DOHH2 (cell line): ENCODE measurements at regions not wholly inside any gene's neighbourhood (a gene's known extent, or its start where the extent isn't known, plus 50 kb on each side); places are given as distances from the start of the nearest gene placed in this dataset.

ENCODE experiments used
- H3F3A ChIP-seq: fragments of 200-600 bp; sonication (generic), shearing (Covaris generic); 2 replicates; pipeline ENCODE4 v1.6.0; 2016; ENCODE audit warnings: antibody characterized with exemption, mild to moderate bottlenecking; ENCODE audit not compliant: control insufficient read depth, insufficient read depth
- H3K27ac ChIP-seq: fragments of 200-600 bp; sonication (generic); 2 replicates; pipeline ENCODE4 v1.5.1; 2014; ENCODE audit warnings: low read depth, mild to moderate bottlenecking, low read length, moderate library complexity
- H3K27me3 ChIP-seq: fragments of 200-600 bp; sonication (generic); 2 replicates; pipeline ENCODE4 v1.6.1; 2014; ENCODE audit warnings: mild to moderate bottlenecking, low read length, mixed read lengths; ENCODE audit not compliant: control insufficient read depth
- H3K36me3 ChIP-seq: fragments of 200-600 bp; sonication (generic); 2 replicates; pipeline ENCODE4 v1.6.1; 2014; ENCODE audit warnings: mild to moderate bottlenecking, low read length, moderate library complexity, mixed read lengths; ENCODE audit not compliant: control insufficient read depth
- H3K4me1 ChIP-seq: fragments of 200-600 bp; sonication (generic); 2 replicates; pipeline ENCODE4 v1.6.1; 2014; ENCODE audit warnings: mild to moderate bottlenecking, low read length, mixed read lengths; ENCODE audit not compliant: control insufficient read depth
- H3K4me2 ChIP-seq: fragments of 200-600 bp; sonication (generic); 2 replicates; pipeline ENCODE4 v1.6.0; 2014; ENCODE audit warnings: mild to moderate bottlenecking, low read length, moderate library complexity
- H3K4me3 ChIP-seq: fragments of 200-600 bp; sonication (generic); 2 replicates; pipeline ENCODE4 v1.5.1; 2014; ENCODE audit warnings: mild to moderate bottlenecking, low read length, mixed read lengths
- H3K79me2 ChIP-seq: fragments of 200-600 bp; sonication (generic); 2 replicates; pipeline ENCODE4 v1.6.1; 2014; ENCODE audit warnings: mild to moderate bottlenecking, low read length, mixed read lengths; ENCODE audit not compliant: control insufficient read depth
- H3K9me2 ChIP-seq: fragments of 200-600 bp; sonication (generic); replicated peaks from 2 replicates; pipeline ENCODE4 v1.6.1; 2014; ENCODE audit warnings: mild to moderate bottlenecking, low read length, mixed read lengths; ENCODE audit not compliant: control insufficient read depth
- H3K9me3 ChIP-seq: fragments of 200-600 bp; sonication (generic); 2 replicates; pipeline ENCODE4 v1.6.1; 2014; ENCODE audit warnings: antibody characterized with exemption, low read length, mixed read lengths; ENCODE audit not compliant: control insufficient read depth, insufficient read depth
- H4K20me1 ChIP-seq: fragments of 200-600 bp; sonication (generic); 2 replicates; pipeline ENCODE4 v1.6.0; 2014; ENCODE audit warnings: low read depth, mild to moderate bottlenecking, antibody characterized with exemption, low read length, moderate library complexity; ENCODE audit not compliant: control insufficient read depth, insufficient read depth
- CTCF ChIP-seq: fragments of 200-600 bp; sonication (generic); IDR thresholded peaks from one replicate; pipeline ENCODE4 v1.5.1; 2014; ENCODE audit warnings: antibody characterized with exemption, mild to moderate bottlenecking, low read depth, low read length; ENCODE audit not compliant: poor library complexity, severe bottlenecking
- EZH2phosphoT487 ChIP-seq: fragments of 200-600 bp; sonication (generic); IDR thresholded peaks from 2 replicates; pipeline ENCODE4 v1.6.1; 2017; ENCODE audit warnings: borderline replicate concordance, mild to moderate bottlenecking, antibody characterized with exemption, low read length, moderate library complexity, mixed read lengths

GRCh38 chr2:160810406-160810805 is 316.8 kb upstream of the RBMS1 start:
- Histone ChIP-seq H3K27ac (no peak overlapping the region), H3K27me3 (no peaks in the 10 kb centered on the region), H3K36me3 (no peaks in the 10 kb centered on the region), H3K79me2 (no peaks in the 10 kb centered on the region), H3K9me2 (no peaks in the 10 kb centered on the region), H3K4me1 (no peaks in the 10 kb centered on the region), H4K20me1 (no peaks in the 10 kb centered on the region), H3F3A (no peaks in the 10 kb centered on the region), H3K4me2 (no peak overlapping the region), H3K4me3 (no peak overlapping the region), H3K9me3 (no peaks in the 10 kb centered on the region)
- TF ChIP-seq EZH2phosphoT487, result no peak
- TF ChIP-seq CTCF, result no peak

GRCh38 chr2:160812830-160813505 is 319.4 kb upstream of the RBMS1 start:
- no peaks in the 10 kb centered on the region for H3K4me1 ChIP-seq
- H3K9me2 ChIP-seq, result no peaks in the 10 kb centered on the region
- H3K4me3 ChIP-seq, result no peak overlapping the region
- H3F3A ChIP-seq, result no peaks in the 10 kb centered on the region
- H3K27ac ChIP-seq, result no peak overlapping the region
- TF ChIP-seq EZH2phosphoT487 (no peak), CTCF (no peak)
- no peaks in the 10 kb centered on the region for H4K20me1 ChIP-seq
- H3K4me2 ChIP-seq, result no peak overlapping the region
- no peaks in the 10 kb centered on the region for H3K27me3 ChIP-seq
- H3K9me3 ChIP-seq, result no peaks in the 10 kb centered on the region
- no peaks in the 10 kb centered on the region for H3K79me2 ChIP-seq
- H3K36me3 ChIP-seq, result no peaks in the 10 kb centered on the region

- no peaks in the 10 kb centered on the region for H3K9me3 ChIP-seq
- H3K4me1 ChIP-seq, result no peaks in the 10 kb centered on the region
- TF ChIP-seq EZH2phosphoT487, result no peak
- TF ChIP-seq CTCF, result no peak
- no peak overlapping the region for H3K4me3 ChIP-seq
- no peaks in the 10 kb centered on the region for H3K27me3 ChIP-seq
- H3K9me2 ChIP-seq, result no peaks in the 10 kb centered on the region
- H3F3A ChIP-seq, result no peaks in the 10 kb centered on the region
- no peaks in the 10 kb centered on the region for H3K79me2 ChIP-seq
- H4K20me1 ChIP-seq, result no peaks in the 10 kb centered on the region
- no peaks in the 10 kb centered on the region for H3K36me3 ChIP-seq
- H3K27ac ChIP-seq, result no peak overlapping the region
- H3K4me2 ChIP-seq, result no peak overlapping the region
These were observed 319.9 kb upstream of the RBMS1 start for GRCh38 chr2:160813506-160813858.
